Aorta (tissue), 5 donors: ENCODE measurements at regions not wholly inside any gene's neighbourhood (a gene's known extent, or its start where the extent isn't known, plus 50 kb on each side); places are given as distances from the start of the nearest gene placed in this dataset.
"Not testable (repeated sequence)": the region's sequence is repeated elsewhere in the genome, so short reads cannot be mapped to it uniquely, and the experiment has no call there.

Experiments
- ATAC-seq: fragments of 200-7000 bp; cut with Tn5 transposase; one replicate; pipeline ENCODE4 v1.9.1; 2022; ENCODE audit warnings: moderate library complexity; ENCODE audit not compliant: low FRiP score
- DNase-seq, 2 donors: peaks; one replicate each; pipeline ENCODE4 v3.0.0-alpha.2; 2020
- H3K27ac ChIP-seq, 2 donors: one replicate each; pipeline ENCODE4 v1.5.1; 2013; ENCODE audit warnings: low read length in 2 of 2, mild to moderate bottlenecking in 2 of 2, moderate library complexity in 2 of 2, control low read depth in 1 of 2, inconsistent platforms in 1 of 2, low read depth in 1 of 2
- H3K27me3 ChIP-seq, 2 donors: one replicate each; pipeline ENCODE4 v1.6.1; 2013; ENCODE audit warnings: control low read depth in 1 of 2, low read length in 1 of 2, mild to moderate bottlenecking in 1 of 2, moderate library complexity in 1 of 2; ENCODE audit not compliant: insufficient read depth in 2 of 2, control insufficient read depth in 1 of 2
- H3K36me3 ChIP-seq, 2 donors: one replicate each; pipeline ENCODE4 v1.6.1; 2013; ENCODE audit warnings: control low read depth in 1 of 2, low read length in 1 of 2, mild to moderate bottlenecking in 1 of 2; ENCODE audit not compliant: insufficient read depth in 2 of 2, control insufficient read depth in 1 of 2
- H3K4me1 ChIP-seq, 2 donors: one replicate each; pipeline ENCODE4 v1.6.1; 2013; ENCODE audit warnings: low read length in 2 of 2, control low read depth in 1 of 2, mild to moderate bottlenecking in 1 of 2, moderate library complexity in 1 of 2; ENCODE audit not compliant: insufficient read depth in 2 of 2, control insufficient read depth in 1 of 2
- H3K4me3 ChIP-seq, 2 donors: one replicate each; pipeline ENCODE4 v1.5.1; 2013; ENCODE audit warnings: low read length in 2 of 2, control low read depth in 1 of 2, mild to moderate bottlenecking in 1 of 2
- H3K9me3 ChIP-seq: one replicate; pipeline ENCODE4 v1.6.1; 2013; ENCODE audit warnings: mild to moderate bottlenecking, low read length; ENCODE audit not compliant: control insufficient read depth
- WGBS, 2 donors: extraction: QIAGEN DNeasy Blood & Tissue Kit; methylation state at CpG; one replicate each; pipeline ENCODE4 v1.1.7; 2013; 5-methylcytosine and 5-hydroxymethylcytosine counted together
- intact Hi-C, 2 donors: fragments of 100-400 bp; cut with DNase I; formaldehyde crosslinking; loops; one replicate each; pipeline versions ENCODE4 v1.14.2 to v1.15.0; 2022
- donor health status: healthy with polysubstance abuse.
- donor health status: Bipolar disorder and iron deficiency.
- donor health status: DM: no; HTN: no; CAD: no.
- donor health status: DM: no; HTN: no; CAD: no.
- donor health status: DM: yes; HTN: yes; CAD: no.

DNA sequence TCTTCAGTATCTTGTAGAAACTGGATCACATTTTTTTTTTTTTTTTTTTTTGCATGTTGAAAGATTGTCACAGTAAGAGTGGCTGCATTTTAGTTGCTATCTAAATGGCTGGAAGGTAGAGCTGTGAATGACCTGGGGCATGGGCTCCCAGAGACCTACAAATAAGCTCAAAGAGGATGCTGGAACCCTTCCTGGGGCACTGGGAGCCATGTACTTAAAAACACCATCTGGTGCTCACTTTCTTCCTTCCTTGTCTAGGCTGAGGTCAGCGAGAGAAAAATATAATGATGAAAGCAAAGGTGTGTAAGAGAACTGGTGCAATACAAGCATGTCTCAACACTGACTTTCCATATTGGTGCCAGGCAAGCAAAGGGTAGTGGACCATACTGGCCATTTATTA lies 323.9 kb downstream of the SV2B start:
- H3K36me3 ChIP-seq, result no peaks in the 10 kb centered on the region
- DNase-seq (no peak), ATAC-seq (no peak)
- intact Hi-C loops, result no loop called here
- no peak overlapping the region for H3K4me3 ChIP-seq
- no peak overlapping the region for H3K27ac ChIP-seq
- peaks cover 3% of the 10 kb centered on the region for H3K9me3 ChIP-seq
- no peaks in the 10 kb centered on the region for H3K4me1 ChIP-seq
- H3K27me3 ChIP-seq, result no peaks in the 10 kb centered on the region
- 95 to 100% methylated on average over 1 of the region's 1 CpG for WGBS, 2 donors

DNA sequence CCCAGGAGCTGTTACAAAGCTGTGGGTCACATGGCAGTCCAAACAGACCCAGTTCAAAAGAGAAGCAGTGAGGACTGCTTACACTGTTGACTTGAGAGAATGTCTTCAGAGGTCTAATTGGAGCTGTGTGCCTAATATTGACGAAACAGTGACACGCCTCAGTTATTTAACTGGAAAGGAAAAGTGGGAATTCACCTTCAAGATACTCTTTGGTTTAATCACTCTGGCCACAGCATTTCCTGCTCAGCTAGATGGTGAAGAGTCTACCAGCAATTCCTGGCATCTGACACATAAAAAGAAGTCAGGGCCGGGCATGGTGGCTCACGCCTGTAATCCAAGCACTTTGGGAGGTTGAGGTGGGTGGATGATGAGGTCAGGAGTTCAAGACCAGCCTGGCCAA lies 326.4 kb downstream of the SV2B start:
- ATAC-seq, result no peak
- no peak overlapping the region for H3K4me3 ChIP-seq
- no peak overlapping the region for H3K27ac ChIP-seq
- no peaks in the 10 kb centered on the region for H3K9me3 ChIP-seq
- no peaks in the 10 kb centered on the region for H3K27me3 ChIP-seq
- no peaks in the 10 kb centered on the region for H3K4me1 ChIP-seq
- H3K36me3 ChIP-seq, result no peaks in the 10 kb centered on the region
- intact Hi-C loops, result no loop called here
- WGBS, 2 donors, result 79 to 87% methylated on average over 4 of the region's 4 CpGs
- no peak for DNase-seq

DNA sequence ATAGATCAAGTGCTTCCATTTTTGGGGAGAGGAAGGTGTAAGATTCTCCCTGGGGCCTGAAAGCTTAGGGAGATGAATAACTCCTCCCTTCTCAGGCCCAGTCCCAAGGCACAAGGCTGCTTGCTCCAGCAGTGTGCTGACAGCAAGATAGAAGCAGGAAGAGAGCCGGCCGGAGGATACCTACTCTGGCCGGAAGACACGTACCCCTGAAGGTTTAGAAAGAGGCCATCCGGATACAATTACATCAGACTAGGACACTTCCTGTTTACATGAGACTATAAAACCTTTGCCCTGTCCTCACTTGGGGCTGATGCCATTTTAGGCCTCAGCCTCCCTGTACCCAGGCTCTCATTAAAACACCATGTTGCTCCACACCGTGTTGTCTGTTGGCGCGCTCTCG lies 329.9 kb downstream of the SV2B start:
- Histone ChIP-seq H3K4me1 (no peaks in the 10 kb centered on the region), H3K36me3 (no peaks in the 10 kb centered on the region), H3K27ac (no peak overlapping the region), H3K27me3 (no peaks in the 10 kb centered on the region), H3K4me3 (no peak overlapping the region), H3K9me3 (no peaks in the 10 kb centered on the region)
- ATAC-seq (no peak), DNase-seq (no peak)
- intact Hi-C loops, result no loop called here
- WGBS, 2 donors, result 90% methylated on average over 9 of the region's 9 CpGs

DNA sequence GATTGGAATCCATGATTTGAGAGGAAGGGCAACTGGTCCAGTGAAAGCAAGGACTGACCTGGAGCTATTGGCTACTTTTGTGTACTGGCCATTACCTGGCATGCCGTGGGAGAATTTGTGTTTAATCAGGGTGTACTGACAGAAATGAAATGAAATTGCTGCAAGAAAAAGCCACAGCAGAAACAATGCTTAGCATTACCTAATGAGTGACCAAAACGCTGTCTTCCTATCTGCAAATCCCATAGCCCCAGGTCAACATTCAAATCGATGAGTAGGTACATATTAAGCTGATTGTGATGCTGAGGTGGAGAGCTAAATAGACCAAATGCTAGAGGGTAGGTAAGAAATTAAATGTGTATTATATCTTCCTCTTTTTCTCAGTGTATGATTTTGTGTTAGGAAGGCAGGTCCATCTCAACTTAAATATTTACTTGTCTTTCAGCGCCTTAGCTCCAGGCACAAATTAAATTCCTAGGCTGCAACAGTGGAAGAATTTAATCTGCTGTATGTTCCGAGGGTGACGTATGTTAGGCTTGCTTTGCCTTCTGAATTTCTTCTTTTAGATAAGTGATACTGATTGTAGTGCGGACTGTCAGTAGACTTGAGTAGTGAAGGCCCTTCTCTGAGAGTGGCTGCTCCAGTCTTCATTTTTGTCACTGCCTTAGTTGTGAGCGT lies 331.1 kb downstream of the SV2B start:
- no peak overlapping the region for H3K27ac ChIP-seq
- DNase-seq, result no peak
- intact Hi-C loops, result no loop called here
- ATAC-seq, result no peak
- H3K27me3 ChIP-seq, result no peaks in the 10 kb centered on the region
- no peak overlapping the region for H3K4me3 ChIP-seq
- 83 to 84% methylated on average over 8 of the region's 8 CpGs for WGBS, 2 donors
- H3K4me1 ChIP-seq, result no peaks in the 10 kb centered on the region
- H3K9me3 ChIP-seq, result no peaks in the 10 kb centered on the region
- H3K36me3 ChIP-seq, result no peaks in the 10 kb centered on the region

DNA sequence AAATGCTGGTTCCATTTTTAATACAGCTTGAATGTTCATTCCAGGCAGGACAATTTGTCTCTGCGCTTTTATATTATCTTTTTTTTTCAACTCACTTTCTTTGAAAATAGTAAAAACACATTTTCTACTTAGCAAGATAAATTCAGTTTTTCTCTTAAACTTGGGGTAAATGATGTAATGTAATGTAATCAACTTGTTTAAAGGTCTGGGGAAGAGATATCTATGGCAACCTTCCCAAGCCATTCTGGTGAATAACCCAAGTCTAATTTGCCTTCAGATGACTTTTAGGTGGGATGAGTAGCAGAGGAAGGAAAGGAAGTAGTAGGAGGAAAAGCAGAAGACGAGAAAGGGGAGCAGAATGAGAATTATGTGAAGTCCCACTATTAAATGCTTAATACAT lies 335.1 kb downstream of the SV2B start:
- no peaks in the 10 kb centered on the region for H3K9me3 ChIP-seq
- H3K4me3 ChIP-seq, result no peak overlapping the region
- intact Hi-C loops, result no loop called here
- ATAC-seq, result no peak
- 77 to 82% methylated on average over 2 of the region's 2 CpGs for WGBS, 2 donors
- DNase-seq, result no peak
- H3K36me3 ChIP-seq, result no peaks in the 10 kb centered on the region
- no peak overlapping the region for H3K27ac ChIP-seq
- H3K27me3 ChIP-seq, result no peaks in the 10 kb centered on the region
- no peaks in the 10 kb centered on the region for H3K4me1 ChIP-seq

DNA sequence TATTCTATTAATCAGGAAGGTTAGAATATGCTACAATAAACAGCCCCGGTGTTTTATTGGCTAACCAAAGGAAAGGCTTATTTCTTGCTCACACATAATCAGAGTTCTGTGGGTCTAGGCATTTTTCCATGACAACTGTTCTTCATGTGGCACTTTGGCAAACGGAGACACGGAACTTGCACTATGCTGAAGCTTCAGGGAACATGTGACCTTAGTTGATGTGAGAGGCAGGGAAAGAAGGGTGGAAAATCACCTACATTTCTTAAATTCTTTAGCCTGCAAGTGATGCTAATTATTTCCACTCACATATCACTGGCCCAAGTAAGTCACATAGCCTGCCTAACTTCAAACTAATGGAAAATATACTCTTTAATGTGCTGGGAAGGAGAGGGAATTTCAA lies 344.6 kb downstream of the SV2B start:
- no peaks in the 10 kb centered on the region for H3K4me1 ChIP-seq
- intact Hi-C loops, result no loop called here
- H3K9me3 ChIP-seq, result no peaks in the 10 kb centered on the region
- no peaks in the 10 kb centered on the region for H3K27me3 ChIP-seq
- H3K27ac ChIP-seq, result no peak overlapping the region
- WGBS, 2 donors, result 55 to 56% methylated on average over 3 of the region's 3 CpGs
- no peaks in the 10 kb centered on the region for H3K36me3 ChIP-seq
- no peak overlapping the region for H3K4me3 ChIP-seq
- ATAC-seq, result no peak
- DNase-seq, result no peak

DNA sequence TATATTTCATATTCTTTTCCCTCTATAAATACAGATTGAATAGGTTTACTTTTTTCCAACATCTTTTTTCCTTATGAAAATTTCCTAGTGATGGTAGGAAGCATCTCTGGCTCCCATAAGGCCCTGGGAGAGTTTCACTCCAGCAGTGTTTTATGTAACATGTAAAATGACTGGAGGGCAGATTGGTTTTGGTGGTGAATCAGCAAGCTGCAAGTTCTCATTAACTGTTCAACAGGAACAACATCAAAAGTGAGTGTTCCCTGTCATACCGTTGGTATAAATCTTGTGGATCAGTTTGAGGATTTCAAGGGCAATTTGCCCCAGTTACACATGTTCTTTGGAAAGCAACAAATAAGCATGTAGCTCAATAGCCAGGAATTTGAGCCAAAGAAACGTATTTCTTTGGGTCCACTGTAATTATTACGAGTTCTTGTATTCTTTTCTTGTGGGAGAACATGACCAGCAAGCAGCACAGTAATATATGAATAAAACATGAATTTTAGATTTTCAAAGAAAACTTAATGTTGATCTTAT lies 345.7 kb downstream of the SV2B start:
- 59 to 65% methylated on average over 3 of the region's 3 CpGs for WGBS, 2 donors
- H3K27me3 ChIP-seq, result no peaks in the 10 kb centered on the region
- H3K4me1 ChIP-seq, result no peaks in the 10 kb centered on the region
- no peak overlapping the region for H3K4me3 ChIP-seq
- DNase-seq (no peak), ATAC-seq (no peak)
- H3K36me3 ChIP-seq, result no peaks in the 10 kb centered on the region
- intact Hi-C loops, result no loop called here
- no peak overlapping the region for H3K27ac ChIP-seq
- no peaks in the 10 kb centered on the region for H3K9me3 ChIP-seq

DNA sequence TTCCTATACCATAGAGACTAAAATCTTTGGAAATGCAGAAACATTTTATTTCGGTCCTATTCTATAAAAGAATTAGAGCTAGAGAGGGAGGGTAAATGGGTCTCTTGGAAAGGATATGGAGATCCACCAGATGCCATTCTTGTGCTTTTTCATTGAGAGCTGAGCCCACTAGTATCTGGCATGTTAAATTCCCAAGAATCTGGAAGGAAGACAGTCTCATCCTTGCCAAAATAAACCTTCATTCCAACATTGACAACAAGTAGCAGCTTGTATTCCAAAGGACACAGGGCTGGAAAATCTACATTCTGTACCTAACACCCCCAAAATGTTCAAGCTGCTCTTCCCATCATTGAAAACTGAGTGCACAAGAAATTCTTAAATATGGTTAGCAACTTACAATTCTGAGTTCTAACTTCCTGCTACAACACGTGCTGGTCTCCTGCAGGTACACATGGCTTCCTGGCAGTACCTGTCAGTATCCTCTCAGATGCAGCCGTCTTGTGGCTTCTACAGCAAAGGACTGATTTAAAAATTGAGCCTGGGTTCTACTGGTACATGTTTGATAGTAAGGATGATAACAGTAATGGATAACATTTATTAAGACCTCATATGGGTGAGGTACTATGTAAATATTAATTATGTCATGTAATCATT lies 348.1 kb downstream of the SV2B start:
- no peaks in the 10 kb centered on the region for H3K9me3 ChIP-seq
- H3K4me1 ChIP-seq, result no peaks in the 10 kb centered on the region
- no peak overlapping the region for H3K4me3 ChIP-seq
- no peak for DNase-seq
- WGBS, 2 donors, result 63 to 67% methylated on average over 3 of the region's 3 CpGs
- H3K27ac ChIP-seq, result no peak overlapping the region
- intact Hi-C loops, result no loop called here
- ATAC-seq, result no peak
- H3K36me3 ChIP-seq, result no peaks in the 10 kb centered on the region
- H3K27me3 ChIP-seq, result no peaks in the 10 kb centered on the region

DNA sequence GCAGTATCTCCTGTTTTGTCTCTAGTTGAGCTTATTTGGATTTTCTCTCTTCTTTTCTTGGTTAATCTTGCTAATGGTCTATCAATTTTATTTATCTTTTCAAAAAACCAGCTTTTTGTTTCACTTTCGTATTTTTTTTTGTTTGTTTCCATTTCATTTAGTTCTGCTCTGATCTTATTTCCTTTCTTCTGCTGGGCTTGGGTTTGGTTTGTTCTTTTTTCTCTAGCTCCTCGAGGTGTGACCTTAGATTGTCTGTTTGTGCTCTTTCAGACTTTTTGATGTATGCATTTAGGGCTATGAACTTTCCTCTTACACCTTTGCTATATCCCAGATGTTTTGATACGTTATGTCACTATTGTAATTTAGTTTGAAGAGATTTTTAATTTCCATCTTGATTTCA lies 353.3 kb downstream of the SV2B start:
- H3K4me1 ChIP-seq, H3K27me3 ChIP-seq, H3K4me3 ChIP-seq, H3K27ac ChIP-seq, H3K36me3 ChIP-seq, H3K9me3 ChIP-seq, ATAC-seq, intact Hi-C loops, DNase-seq: not testable (repeated sequence)
- WGBS, 2 donors, result 53 to 81% methylated on average over 3 of the region's 3 CpGs
